Kidney tubule cell (primary cell): ENCODE measurements at regions not wholly inside any gene's neighbourhood (a gene's known extent, or its start where the extent isn't known, plus 50 kb on each side); places are given as distances from the start of the nearest gene placed in this dataset.
"Not testable (repeated sequence)": the region's sequence is repeated elsewhere in the genome, so short reads cannot be mapped to it uniquely, and the experiment has no call there.

Experiments used
- DNase-seq: peaks from one replicate; pipeline ENCODE4 v3.0.0-alpha.2; 2018; ENCODE audit warnings: low spot score

GRCh38 chr11:134498326-134499139, 86.5 kb upstream of the B3GAT1 start:
- DNase-seq, result no peak

DNA sequence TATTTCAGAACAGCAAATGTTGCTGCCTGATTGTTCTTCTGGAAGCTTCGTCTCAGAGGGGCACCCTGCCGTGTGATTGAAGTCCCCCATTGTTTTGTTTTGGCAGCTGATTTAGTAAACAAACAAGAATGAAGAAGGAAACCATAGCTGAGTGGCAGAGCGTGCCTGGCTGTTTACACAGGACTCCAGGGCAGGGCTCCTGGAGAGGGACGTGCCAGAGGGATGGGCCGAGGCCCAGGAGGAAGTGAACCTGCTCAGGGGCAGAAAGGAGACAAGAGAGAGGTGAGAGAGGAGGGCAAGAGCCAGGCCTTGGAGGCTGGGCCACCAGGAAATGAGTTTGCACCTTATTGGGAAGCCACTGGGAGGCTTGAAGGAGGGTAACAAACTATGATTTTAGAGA, 85.5 kb upstream of the B3GAT1 start:
- peak; percentile 6 for DNase-seq

GRCh38 chr11:134496058-134496457, 84.0 kb upstream of the B3GAT1 start:
- DNase-seq, result not testable (repeated sequence)

DNA sequence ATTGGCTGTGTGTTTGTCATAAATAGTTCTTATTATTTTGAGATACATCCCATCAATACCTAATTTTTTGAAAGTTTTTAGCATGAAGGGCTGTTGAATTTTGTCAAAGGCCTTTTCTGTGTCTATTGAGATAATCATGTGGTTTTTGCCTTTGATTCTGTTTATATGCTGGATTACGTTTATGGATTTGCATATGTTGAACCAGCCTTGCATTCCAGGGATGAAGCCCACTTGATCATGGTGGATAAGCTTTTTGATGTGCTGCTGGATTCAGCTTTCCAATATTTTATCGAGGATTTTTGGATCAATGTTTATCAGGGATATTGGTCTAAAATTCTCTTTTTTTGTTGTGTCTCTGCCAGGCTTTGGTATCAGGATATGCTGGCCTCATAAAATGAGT, 82.4 kb upstream of the B3GAT1 start:
- not testable (repeated sequence) for DNase-seq

DNA sequence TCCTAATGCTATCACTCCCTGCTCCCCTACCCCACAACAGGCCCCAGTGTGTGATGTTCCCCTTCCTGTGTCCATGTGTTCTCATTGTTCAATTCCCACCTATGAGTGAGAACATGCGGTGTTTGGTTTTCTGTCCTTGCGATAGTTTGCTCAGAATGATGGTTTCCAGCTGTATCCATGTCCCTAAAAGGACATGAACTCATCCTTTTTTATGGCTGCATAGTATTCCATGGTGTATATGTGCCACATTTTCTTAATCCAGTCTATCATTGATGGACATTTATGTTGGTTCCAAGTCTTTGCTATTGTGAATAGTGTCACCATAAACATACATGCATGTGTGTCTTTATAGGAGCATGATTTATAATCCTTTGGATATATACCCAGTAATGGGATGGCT, 80.4 kb upstream of the B3GAT1 start:
- DNase-seq, result not testable (repeated sequence)

GRCh38 chr11:134489728-134490127, 77.7 kb upstream of the B3GAT1 start:
- DNase-seq, result no peak

DNA sequence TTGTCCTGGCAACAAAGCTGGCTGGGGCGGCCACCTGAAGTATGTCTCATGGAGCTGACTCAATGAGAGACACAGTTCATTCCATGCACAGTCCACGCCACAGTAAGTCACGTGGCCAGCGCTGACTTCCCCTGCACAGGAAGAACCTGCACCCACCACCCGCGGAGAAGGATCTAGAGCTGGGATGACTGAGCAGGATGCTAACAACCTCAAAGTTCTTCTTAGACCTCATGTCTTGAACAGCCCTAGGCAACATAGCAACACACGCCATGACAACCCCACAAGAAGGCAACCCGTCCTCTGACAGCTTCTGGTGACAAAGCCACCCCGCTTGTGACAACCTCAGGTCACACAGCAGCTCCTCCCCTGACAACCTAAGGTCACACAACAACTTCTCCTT, 76.9 kb upstream of the B3GAT1 start:
- DNase-seq, result no peak

DNA sequence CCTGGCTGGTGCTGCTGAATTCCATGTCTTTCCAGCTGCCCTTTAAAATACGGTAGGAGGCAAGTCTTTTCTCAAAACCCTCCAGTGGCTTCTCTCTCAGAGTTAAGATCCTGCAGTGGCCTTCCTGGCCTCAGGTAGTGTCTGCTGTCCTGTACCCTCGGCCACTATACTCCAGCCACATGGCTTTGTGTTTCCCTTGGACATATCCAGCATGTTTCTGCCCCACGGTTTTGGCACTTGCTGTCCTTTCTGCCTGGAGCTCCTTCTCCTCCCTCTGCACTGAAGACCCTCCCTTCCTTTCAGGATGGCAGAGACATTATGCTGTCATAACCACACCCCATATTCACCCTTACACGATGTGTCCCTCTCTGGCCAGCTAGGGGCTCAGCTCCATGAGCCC, 76.5 kb upstream of the B3GAT1 start:
- DNase-seq, result no peak

- DNase-seq, result no peak
Measured at GRCh38 chr11:134487696-134488095, 75.7 kb upstream of the B3GAT1 start.

DNA sequence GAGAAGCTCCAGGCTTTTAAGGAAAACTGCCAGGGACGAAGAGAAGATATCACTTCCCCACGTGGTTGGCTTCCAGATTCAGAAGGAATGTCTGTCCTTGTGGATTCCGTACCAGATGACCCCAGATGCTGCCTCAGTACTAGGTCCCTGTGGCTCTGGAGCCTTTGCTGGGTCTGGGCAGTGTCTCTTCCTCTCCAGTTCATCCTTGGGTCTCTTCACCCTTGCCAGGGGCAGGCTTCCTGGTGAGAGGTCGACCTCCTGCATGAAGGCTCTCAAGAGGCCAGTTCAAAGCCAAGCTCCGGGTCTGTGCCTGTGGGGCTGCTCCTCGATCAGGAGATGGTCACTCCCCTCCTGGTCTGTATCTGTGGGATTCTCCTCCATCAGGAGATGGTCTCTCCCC, 74.7 kb upstream of the B3GAT1 start:
- DNase-seq, result no peak

DNA sequence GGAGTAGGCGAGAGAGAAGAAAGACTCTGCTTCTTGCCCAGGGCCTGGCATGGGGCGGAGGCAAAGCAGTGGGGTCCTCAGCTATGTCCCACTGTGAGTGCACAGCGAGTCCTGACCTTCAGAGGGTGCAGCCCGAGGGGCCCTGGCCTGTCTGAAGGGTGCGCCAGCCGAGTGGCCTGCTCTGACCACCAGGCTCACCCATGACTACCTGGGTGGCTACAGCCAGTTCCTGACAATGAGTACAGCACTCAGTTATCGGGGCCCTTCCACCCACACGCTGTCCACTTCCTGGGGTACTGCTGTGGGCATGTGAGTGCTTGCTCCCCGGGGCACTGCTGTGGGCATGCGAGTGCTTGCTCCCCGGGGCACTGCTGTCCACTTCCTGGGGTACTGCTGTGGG, 74.1 kb upstream of the B3GAT1 start:
- DNase-seq, result no peak

GRCh38 chr11:134485316-134485715, 73.3 kb upstream of the B3GAT1 start:
- no peak for DNase-seq

- DNase-seq, result no peak
Measured at GRCh38 chr11:134483857-134484256, 71.8 kb upstream of the B3GAT1 start.

DNA sequence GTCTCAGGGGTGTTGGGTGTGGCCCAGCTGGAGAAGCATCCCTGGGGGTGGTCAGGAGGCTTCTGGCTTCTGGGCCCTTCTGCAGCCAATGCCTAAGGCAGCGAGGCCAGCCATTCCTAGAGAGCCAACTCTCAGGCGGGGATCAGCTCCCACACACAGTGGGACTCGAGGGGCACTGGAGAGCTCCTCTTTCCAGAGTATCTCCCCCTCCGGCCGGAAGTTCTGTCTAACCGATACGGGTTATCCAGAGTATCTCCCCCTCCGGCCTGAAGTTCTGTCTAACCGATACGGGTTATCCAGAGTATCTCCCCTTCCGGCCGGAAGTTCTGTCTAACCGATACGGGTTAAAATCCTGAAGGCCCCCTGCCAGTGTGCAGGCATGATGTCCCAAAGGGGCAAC, 71.2 kb upstream of the B3GAT1 start:
- DNase-seq, result no peak

- DNase-seq, result no peak
Measured at GRCh38 chr11:134482865-134483264, 70.8 kb upstream of the B3GAT1 start.

- DNase-seq, result no peak
Measured at GRCh38 chr11:134481933-134482527, 70.0 kb upstream of the B3GAT1 start.

- DNase-seq, result no peak
Measured at GRCh38 chr11:134481135-134481534, 69.1 kb upstream of the B3GAT1 start.

GRCh38 chr11:134480136-134480712, 68.2 kb upstream of the B3GAT1 start:
- DNase-seq, result no peak

DNA sequence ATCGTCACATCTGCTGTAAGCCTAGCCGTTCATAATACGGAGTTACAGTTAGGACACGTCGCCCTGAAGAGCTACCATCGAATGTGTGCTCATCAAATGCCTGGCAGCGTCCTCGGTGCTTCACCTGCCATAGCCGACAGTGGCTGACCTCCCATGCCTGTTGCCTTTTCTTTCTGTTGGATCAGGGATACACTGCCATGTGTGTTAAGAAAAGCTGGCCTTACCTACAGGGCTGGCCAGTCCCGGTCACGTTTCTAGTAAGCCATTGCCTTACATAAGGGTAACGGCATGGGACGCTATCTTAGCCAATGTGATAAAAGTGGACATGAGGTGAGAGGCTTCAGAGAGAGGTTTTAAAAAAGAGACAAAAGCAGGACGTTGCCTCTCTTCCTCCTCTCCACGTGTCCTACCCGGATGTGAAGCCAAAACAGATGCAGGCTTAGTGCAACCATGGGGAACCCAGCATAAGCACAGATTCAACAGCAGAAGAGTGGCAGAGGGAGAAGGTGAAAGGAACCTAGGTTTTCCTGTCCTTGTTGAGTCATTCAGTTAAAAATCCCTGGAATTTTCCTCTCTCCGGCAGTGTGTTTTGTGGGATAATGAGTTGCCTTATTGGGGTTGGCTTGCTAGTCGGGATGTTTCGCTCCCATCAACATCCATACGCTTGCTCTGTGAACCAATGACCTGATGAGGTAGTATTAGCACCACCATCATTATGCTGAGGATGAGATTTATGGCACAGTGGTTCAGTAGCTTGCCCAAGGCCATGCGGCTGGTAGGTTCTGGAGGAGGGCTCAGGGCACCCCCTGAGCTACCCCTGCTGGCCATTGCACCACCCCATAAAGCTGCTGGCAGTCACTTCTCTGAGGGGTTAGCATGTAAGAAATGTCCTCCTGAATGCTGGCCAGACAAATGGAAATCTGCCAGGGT, 67.4 kb upstream of the B3GAT1 start:
- no peak for DNase-seq

DNA sequence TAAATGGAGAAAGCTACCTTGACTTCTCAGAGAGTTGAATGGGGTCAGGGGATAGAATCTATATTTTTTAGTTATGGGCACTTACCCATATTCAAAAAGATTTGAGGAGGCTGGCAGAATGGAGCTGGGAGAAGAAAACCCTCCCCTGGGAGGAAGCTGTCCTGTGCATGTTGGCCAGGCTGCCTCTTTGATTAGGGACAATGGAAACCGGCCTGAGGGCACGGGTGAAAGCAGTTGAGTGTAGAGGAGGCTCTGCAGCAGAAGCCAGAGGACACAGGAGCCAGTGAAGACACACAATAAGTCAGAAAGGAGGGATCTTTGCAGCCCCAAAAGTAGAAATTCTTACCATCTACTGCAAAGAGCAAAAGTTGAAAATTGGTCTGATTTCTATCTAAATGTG, 66.6 kb upstream of the B3GAT1 start:
- DNase-seq, result no peak

DNA sequence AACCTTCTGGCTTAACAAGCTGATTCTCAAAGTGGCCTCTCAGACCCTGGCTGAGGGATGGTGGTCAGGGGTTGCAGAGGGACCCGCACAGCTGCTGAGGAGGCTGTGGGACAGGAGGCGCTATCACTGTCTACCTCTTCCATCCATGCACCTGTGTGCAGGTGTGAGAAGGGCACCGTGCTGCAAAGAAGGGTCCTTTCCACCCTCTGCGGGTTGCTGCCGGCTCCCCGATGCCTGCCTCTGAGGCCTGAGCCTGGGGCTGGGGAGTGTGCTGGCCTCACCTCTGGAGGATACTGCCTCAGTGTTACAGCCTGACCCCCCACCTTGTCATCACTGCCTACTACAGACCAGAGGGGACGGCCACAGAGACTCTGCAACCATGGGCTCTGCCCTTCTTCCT, 66.1 kb upstream of the B3GAT1 start:
- no peak for DNase-seq

- DNase-seq, result no peak
Measured at GRCh38 chr11:134477486-134477885, 65.4 kb upstream of the B3GAT1 start.
